Pancreas (tissue), 10 donors: ENCODE measurements at regions not wholly inside any gene's neighbourhood (a gene's known extent, or its start where the extent isn't known, plus 50 kb on each side); places are given as distances from the start of the nearest gene placed in this dataset.

Source experiments
- ATAC-seq, 4 donors: fragments of 200-7000 bp; cut with Tn5 transposase; one replicate each; pipeline versions ENCODE4 v1.8.0 to v1.9.1; 2020; ENCODE audit warnings: mild to moderate bottlenecking in 4 of 4, moderate library complexity in 4 of 4
- DNase-seq, 6 donors: peaks; one replicate each; pipeline ENCODE4 v3.0.0-alpha.2; 2020
- FAIRE-seq: peaks from 2 replicates; lab custom pipeline; 2012; peaks lifted over from hg19 to GRCh38; lab: Jason Lieb, UNC
- H3K27ac ChIP-seq, 4 donors: fragments of 200-600 bp; sonication (generic); 1 replicate in 3 of 4; 2 replicates in 1 of 4; pipeline versions ENCODE4 v1.5.0 to v1.8.0; 2020
- H3K27me3 ChIP-seq, 4 donors: fragments of 200-600 bp; one replicate each; pipeline ENCODE4 v1.8.0; 2021
- H3K36me3 ChIP-seq, 3 donors: fragments of 200-600 bp; sonication (generic) in 1 of 3; one replicate each; pipeline versions ENCODE4 v1.5.0 to v1.8.0; 2020 to 2021
- H3K4me1 ChIP-seq, 3 donors: fragments of 200-600 bp; one replicate each; pipeline ENCODE4 v1.8.0; 2021
- H3K4me3 ChIP-seq, 4 donors: fragments of 200-600 bp; sonication (generic) in 2 of 4; one replicate each; pipeline versions ENCODE4 v1.5.0 to v1.8.0; 2020 to 2021
- H3K9me3 ChIP-seq, 4 donors: fragments of 200-600 bp; one replicate each; pipeline ENCODE4 v1.8.0; 2021
- WGBS, 2 donors: extraction: QIAGEN DNeasy Blood & Tissue Kit; methylation state at CpG; one replicate each; pipeline ENCODE4 v1.1.7; 2013; 5-methylcytosine and 5-hydroxymethylcytosine counted together
- intact Hi-C, 3 donors: fragments of 100-400 bp; cut with DNase I; formaldehyde crosslinking; loops; one replicate each; pipeline versions ENCODE4 v1.11.1 to v1.14.2; 2022
- TF ChIP-seq, protein P1 (sequence below), 4 donors: fragments of 200-600 bp; sonication (generic) in 3 of 4; IDR thresholded peaks; one replicate each; pipeline versions ENCODE4 v1.5.0 to v1.8.0; 2021; ENCODE audit warnings: antibody characterized with exemption in 4 of 4
- donor health status: healthy with polysubstance abuse.
- donor health status: DM: no; HTN: no; CAD: no; lungs with moderate emphysema.
- donor health status: DM: no; HTN: no; CAD: no.
- donor health status: control.
- donor health status: control.
- donor health status: Bipolar disorder and iron deficiency.
- donor health status: DM: yes; HTN: yes; CAD: no.
- donor health status: DM: no; HTN: no; CAD: no.
- donor health status: DM: no; HTN: no; CAD: no.
- donor health status: DM: yes; HTN: yes; CAD: no.

DNA sequence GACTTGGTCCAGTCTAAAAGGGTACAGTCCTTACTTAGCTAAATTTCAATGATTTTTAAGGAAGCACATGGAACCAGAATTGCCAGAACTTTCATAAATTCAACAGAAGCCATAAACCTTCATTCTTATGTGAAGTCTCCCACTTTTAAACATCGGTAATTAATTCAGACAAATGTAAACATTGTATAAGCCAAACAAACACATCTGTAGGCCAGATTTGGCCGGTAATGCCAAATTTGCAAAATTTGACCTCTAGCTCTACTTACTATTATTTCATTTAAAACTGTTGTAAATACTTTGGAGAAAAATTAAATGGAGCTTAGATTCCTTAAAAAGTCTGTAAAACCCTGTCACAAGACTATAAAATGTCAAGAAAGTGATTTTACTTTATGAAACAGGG is 83.2 kb upstream of the GALNT5 start:
- Histone ChIP-seq H3K27me3 (no peaks in the 10 kb centered on the region), H3K4me1 (no peaks in the 10 kb centered on the region), H3K4me3 (no peak overlapping the region), H3K27ac (no peak overlapping the region), H3K36me3 (no peaks in the 10 kb centered on the region), H3K9me3 (no peaks in the 10 kb centered on the region)
- no peak for ATAC-seq
- no peak for FAIRE-seq
- TF ChIP-seq, protein P1, sequence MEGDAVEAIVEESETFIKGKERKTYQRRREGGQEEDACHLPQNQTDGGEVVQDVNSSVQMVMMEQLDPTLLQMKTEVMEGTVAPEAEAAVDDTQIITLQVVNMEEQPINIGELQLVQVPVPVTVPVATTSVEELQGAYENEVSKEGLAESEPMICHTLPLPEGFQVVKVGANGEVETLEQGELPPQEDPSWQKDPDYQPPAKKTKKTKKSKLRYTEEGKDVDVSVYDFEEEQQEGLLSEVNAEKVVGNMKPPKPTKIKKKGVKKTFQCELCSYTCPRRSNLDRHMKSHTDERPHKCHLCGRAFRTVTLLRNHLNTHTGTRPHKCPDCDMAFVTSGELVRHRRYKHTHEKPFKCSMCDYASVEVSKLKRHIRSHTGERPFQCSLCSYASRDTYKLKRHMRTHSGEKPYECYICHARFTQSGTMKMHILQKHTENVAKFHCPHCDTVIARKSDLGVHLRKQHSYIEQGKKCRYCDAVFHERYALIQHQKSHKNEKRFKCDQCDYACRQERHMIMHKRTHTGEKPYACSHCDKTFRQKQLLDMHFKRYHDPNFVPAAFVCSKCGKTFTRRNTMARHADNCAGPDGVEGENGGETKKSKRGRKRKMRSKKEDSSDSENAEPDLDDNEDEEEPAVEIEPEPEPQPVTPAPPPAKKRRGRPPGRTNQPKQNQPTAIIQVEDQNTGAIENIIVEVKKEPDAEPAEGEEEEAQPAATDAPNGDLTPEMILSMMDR (IDR thresholded peaks at IDR 0.05) = no peak
- intact Hi-C loops = no loop called here
- no peak for DNase-seq
- WGBS, 2 donors = 73 to 78% methylated on average over 2 of the region's 2 CpGs

DNA sequence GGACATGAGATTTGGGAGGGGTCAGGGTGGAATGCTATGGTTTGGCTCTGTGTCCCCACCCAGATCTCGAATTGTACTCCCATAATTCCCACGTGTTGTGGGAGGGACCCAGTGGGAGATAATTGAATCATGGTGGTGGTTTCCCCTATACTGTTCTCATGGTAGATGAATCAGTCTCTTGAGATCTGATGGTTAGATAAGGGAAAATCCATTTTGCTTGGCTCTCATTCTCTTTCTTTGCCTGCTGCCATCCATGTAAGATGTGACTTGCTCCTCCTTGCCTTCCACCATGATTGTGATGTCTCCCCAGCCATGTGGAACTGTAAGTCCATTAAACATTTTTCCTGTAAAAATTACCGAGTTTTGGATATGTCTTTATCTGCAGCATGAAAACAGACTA is 80.9 kb upstream of the GALNT5 start:
- FAIRE-seq (no peak), ATAC-seq (no peak), DNase-seq (no peak)
- H3K27ac ChIP-seq = no peak overlapping the region
- 55 to 58% methylated on average over 3 of the region's 3 CpGs for WGBS, 2 donors
- no peaks in the 10 kb centered on the region for H3K27me3 ChIP-seq
- H3K9me3 ChIP-seq = no peaks in the 10 kb centered on the region
- H3K4me3 ChIP-seq = no peak overlapping the region
- TF ChIP-seq, protein P1 (IDR thresholded peaks at IDR 0.05) = no peak
- H3K4me1 ChIP-seq = no peaks in the 10 kb centered on the region
- intact Hi-C loops = no loop called here
- no peaks in the 10 kb centered on the region for H3K36me3 ChIP-seq

DNA sequence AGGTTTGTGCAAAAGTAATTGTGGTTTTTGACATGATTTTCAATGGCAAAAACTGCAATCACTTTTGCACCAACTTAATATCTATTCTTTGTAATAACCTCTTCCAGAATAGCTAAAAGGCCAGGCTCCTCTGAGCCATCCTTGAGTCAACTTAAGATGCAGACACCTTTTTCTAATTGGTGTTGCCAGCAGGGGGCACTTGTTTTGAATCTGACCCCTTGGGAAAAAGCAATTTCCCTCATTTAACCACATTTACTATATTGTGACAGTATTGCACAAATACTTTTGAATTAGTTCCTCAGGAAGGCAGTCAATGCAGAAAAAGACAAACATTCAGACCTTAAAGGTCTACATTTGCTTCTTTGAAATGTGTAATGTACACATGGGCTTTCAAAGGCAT is 78.6 kb upstream of the GALNT5 start:
- TF ChIP-seq, protein P1 (IDR thresholded peaks at IDR 0.05) = no peak
- H3K9me3 ChIP-seq = no peaks in the 10 kb centered on the region
- H3K4me1 ChIP-seq = no peaks in the 10 kb centered on the region
- FAIRE-seq (no peak), ATAC-seq (no peak), DNase-seq (no peak)
- H3K4me3 ChIP-seq = no peak overlapping the region
- no peaks in the 10 kb centered on the region for H3K36me3 ChIP-seq
- intact Hi-C loops = no loop called here
- no peak overlapping the region for H3K27ac ChIP-seq
- no peaks in the 10 kb centered on the region for H3K27me3 ChIP-seq

DNA sequence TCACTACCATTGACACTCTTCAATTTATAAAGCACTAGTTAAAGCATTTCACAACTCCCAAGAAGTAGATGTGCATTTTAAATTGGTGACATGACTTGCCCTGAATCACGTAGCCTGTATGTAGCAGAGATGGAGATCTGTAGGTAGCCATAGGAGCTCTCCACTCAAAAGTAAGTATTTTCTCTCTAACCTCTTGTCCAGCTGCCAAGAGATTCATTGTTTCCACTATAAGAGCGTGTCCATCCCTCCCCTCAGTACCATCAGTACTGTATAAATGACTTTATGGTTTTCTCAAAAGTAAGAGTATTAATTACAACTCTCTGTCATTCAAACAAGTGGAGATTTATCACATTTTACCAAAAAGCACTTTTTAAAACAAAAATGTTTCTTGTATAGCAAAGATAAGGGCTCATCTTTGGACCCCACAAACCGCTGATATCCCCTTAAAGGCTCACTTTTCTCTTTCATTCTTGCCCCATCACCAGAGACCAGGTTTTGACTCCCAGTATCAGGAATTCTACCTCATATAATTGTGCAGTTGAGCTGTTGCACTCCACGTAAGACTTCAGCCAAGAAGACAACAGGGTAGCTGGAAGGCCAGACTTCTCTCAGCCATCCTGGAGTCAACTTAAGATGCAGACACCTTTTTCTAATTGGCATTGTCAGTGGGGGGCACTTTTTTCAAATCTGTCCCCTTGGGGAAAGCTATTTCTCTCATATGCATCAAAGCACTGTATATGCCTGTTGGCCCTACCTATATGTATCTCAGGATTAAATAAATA is 78.0 kb upstream of the GALNT5 start:
- intact Hi-C loops = no loop called here
- WGBS, 2 donors = 76 to 79% methylated on average over 4 of the region's 4 CpGs
- H3K4me1 ChIP-seq = no peaks in the 10 kb centered on the region
- no peaks in the 10 kb centered on the region for H3K36me3 ChIP-seq
- no peak overlapping the region for H3K27ac ChIP-seq
- DNase-seq = no peak
- no peak for FAIRE-seq
- no peak for ATAC-seq
- no peaks in the 10 kb centered on the region for H3K27me3 ChIP-seq
- TF ChIP-seq, protein P1 (IDR thresholded peaks at IDR 0.05) = no peak
- H3K9me3 ChIP-seq = no peaks in the 10 kb centered on the region
- H3K4me3 ChIP-seq = no peak overlapping the region

DNA sequence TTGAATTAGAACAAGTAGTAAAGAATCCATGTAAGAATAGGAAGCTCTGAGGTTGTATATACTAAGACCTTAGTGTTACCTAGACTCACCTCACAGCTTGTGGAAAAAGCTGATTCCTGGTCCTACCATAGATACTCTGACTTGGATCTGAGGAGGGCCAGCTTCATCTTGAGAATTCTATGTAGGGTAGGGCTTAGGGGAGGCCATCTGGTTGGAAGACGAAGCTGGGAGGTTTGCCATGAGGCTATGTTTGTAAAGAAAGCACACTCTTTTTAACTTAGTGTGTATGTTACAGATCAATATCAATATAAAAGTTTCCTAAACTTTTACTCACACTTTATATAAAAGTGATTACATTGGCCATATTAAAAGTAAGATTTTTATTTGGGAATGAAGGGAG is 77.1 kb upstream of the GALNT5 start:
- Histone ChIP-seq H3K9me3 (no peaks in the 10 kb centered on the region), H3K27ac (no peak overlapping the region), H3K27me3 (no peaks in the 10 kb centered on the region), H3K36me3 (no peaks in the 10 kb centered on the region), H3K4me1 (no peaks in the 10 kb centered on the region), H3K4me3 (no peak overlapping the region)
- ATAC-seq (no peak), FAIRE-seq (no peak), DNase-seq (no peak)
- 56 to 79% methylated on average over 1 of the region's 1 CpG for WGBS, 2 donors
- TF ChIP-seq, protein P1 (IDR thresholded peaks at IDR 0.05) = no peak
- intact Hi-C loops = no loop called here
